ENCODE measurements at regions not wholly inside any gene's neighbourhood (a gene's known extent, or its start where the extent isn't known, plus 50 kb on each side); places are given as distances from the start of the nearest gene placed in this dataset.

DNA sequence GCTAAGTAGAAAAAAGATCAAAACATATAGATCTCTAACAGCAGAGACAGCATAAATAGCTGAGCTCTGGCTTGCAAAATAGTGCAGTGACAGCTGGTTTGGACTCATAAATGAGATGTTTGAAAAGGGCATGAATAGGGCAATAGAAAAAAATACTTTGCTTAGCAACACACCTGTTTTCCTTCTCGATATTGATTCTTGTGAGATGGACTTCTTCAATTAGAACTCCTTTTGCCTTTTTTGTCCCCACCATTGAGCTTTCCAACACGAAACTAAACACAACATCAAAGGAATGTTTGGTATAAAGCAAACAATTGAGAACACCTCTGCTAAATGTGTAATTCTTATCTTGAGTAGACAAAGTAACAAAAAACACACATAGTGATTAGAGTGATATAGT lies 726.3 kb downstream of the RAPGEF2 start:
- in situ Hi-C loops (cut with HindIII; ENCODE audit: extremely low pct_ligation_motif_present, low pct_unique_long_range_greater_than_20kb) = no loop called here
- no peak overlapping the region for H3K27ac ChIP-seq (ENCODE audit: extremely low read length, insufficient read depth, low read length)
- BruUV-seq (replicated peaks) = no TSS peak
- DNase-seq (ENCODE audit: low spot score) (no peak), ATAC-seq (no peak), FAIRE-seq (no peak)
- H3K9me3 ChIP-seq (ENCODE audit: low read length) = no peaks in the 10 kb centered on the region
- POLR2A ChIA-PET = no interaction called here
- H3K4me3 ChIP-seq (replicated peaks in 1 of 3; ENCODE audit: insufficient read depth in 1 of 3, low read depth in 2 of 3, low read length in 3 of 3) = no peak overlapping the region
- H3K36me3 ChIP-seq (replicated peaks in 1 of 2; ENCODE audit: control insufficient read depth in 1 of 2, insufficient read depth in 2 of 2, low read length in 2 of 2) = no peaks in the 10 kb centered on the region
- no peaks in the 10 kb centered on the region for H4K20me1 ChIP-seq (ENCODE audit: insufficient read depth, low read length)
- TF ChIP-seq ZNF367 (CRISPR knock-in tag; IDR thresholded peaks at IDR 0.05; ENCODE audit: borderline replicate concordance) (no peak), SATB2 (CRISPR knock-in tag; IDR thresholded peaks at IDR 0.05) (no peak), ZNF10 (CRISPR knock-in tag; IDR thresholded peaks at IDR 0.05; ENCODE audit: borderline replicate concordance, low read depth) (no peak), FOXP1 (IDR thresholded peaks at IDR 0.05) (no peak), FOXP1 (CRISPR knock-in tag; IDR thresholded peaks at IDR 0.05) (no peak), ZNF644 (CRISPR knock-in tag; IDR thresholded peaks at IDR 0.05; ENCODE audit: low read depth) (no peak), ZNF232 (CRISPR knock-in tag; IDR thresholded peaks at IDR 0.05; ENCODE audit: borderline replicate concordance) (no peak), WIZ (CRISPR knock-in tag; IDR thresholded peaks at IDR 0.05) (no peak), ZNF816 (CRISPR knock-in tag; IDR thresholded peaks at IDR 0.05; ENCODE audit: borderline replicate concordance) (no peak), NCOA2 (CRISPR knock-in tag; IDR thresholded peaks at IDR 0.05) (no peak), MAF1 (CRISPR knock-in tag; IDR thresholded peaks at IDR 0.05; ENCODE audit: borderline replicate concordance) (no peak)
- TF ChIP-seq, protein P1, sequence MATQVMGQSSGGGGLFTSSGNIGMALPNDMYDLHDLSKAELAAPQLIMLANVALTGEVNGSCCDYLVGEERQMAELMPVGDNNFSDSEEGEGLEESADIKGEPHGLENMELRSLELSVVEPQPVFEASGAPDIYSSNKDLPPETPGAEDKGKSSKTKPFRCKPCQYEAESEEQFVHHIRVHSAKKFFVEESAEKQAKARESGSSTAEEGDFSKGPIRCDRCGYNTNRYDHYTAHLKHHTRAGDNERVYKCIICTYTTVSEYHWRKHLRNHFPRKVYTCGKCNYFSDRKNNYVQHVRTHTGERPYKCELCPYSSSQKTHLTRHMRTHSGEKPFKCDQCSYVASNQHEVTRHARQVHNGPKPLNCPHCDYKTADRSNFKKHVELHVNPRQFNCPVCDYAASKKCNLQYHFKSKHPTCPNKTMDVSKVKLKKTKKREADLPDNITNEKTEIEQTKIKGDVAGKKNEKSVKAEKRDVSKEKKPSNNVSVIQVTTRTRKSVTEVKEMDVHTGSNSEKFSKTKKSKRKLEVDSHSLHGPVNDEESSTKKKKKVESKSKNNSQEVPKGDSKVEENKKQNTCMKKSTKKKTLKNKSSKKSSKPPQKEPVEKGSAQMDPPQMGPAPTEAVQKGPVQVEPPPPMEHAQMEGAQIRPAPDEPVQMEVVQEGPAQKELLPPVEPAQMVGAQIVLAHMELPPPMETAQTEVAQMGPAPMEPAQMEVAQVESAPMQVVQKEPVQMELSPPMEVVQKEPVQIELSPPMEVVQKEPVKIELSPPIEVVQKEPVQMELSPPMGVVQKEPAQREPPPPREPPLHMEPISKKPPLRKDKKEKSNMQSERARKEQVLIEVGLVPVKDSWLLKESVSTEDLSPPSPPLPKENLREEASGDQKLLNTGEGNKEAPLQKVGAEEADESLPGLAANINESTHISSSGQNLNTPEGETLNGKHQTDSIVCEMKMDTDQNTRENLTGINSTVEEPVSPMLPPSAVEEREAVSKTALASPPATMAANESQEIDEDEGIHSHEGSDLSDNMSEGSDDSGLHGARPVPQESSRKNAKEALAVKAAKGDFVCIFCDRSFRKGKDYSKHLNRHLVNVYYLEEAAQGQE (IDR thresholded peaks at IDR 0.05; ENCODE audit: borderline replicate concordance in 1 of 2, low read depth in 1 of 2, low read length in 2 of 2) = no peak
- TF ChIP-seq, protein P2, sequence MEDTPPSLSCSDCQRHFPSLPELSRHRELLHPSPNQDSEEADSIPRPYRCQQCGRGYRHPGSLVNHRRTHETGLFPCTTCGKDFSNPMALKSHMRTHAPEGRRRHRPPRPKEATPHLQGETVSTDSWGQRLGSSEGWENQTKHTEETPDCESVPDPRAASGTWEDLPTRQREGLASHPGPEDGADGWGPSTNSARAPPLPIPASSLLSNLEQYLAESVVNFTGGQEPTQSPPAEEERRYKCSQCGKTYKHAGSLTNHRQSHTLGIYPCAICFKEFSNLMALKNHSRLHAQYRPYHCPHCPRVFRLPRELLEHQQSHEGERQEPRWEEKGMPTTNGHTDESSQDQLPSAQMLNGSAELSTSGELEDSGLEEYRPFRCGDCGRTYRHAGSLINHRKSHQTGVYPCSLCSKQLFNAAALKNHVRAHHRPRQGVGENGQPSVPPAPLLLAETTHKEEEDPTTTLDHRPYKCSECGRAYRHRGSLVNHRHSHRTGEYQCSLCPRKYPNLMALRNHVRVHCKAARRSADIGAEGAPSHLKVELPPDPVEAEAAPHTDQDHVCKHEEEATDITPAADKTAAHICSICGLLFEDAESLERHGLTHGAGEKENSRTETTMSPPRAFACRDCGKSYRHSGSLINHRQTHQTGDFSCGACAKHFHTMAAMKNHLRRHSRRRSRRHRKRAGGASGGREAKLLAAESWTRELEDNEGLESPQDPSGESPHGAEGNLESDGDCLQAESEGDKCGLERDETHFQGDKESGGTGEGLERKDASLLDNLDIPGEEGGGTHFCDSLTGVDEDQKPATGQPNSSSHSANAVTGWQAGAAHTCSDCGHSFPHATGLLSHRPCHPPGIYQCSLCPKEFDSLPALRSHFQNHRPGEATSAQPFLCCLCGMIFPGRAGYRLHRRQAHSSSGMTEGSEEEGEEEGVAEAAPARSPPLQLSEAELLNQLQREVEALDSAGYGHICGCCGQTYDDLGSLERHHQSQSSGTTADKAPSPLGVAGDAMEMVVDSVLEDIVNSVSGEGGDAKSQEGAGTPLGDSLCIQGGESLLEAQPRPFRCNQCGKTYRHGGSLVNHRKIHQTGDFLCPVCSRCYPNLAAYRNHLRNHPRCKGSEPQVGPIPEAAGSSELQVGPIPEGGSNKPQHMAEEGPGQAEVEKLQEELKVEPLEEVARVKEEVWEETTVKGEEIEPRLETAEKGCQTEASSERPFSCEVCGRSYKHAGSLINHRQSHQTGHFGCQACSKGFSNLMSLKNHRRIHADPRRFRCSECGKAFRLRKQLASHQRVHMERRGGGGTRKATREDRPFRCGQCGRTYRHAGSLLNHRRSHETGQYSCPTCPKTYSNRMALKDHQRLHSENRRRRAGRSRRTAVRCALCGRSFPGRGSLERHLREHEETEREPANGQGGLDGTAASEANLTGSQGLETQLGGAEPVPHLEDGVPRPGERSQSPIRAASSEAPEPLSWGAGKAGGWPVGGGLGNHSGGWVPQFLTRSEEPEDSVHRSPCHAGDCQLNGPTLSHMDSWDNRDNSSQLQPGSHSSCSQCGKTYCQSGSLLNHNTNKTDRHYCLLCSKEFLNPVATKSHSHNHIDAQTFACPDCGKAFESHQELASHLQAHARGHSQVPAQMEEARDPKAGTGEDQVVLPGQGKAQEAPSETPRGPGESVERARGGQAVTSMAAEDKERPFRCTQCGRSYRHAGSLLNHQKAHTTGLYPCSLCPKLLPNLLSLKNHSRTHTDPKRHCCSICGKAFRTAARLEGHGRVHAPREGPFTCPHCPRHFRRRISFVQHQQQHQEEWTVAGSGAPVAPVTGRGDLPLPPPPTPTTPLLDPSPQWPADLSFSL (CRISPR knock-in tag; IDR thresholded peaks at IDR 0.05) = no peak
- no peaks in the 10 kb centered on the region for H3K4me1 ChIP-seq (ENCODE audit: insufficient read depth, low read length)
- no peak overlapping the region for H3K9ac ChIP-seq (ENCODE audit: insufficient read depth, low read depth, low read length)
- 2% methylated on average over 2 of the region's 2 CpGs for WGBS (ENCODE audit: low lambda C conversion rate)
- no peak overlapping the region for H2AFZ ChIP-seq (ENCODE audit: low read length)
- intact Hi-C loops (cut with micrococcal nuclease; ENCODE audit: unreplicated experiment) = no loop called here
- H3K79me2 ChIP-seq (ENCODE audit: insufficient read depth, low read length) = no peaks in the 10 kb centered on the region
- no peak overlapping the region for H3K4me2 ChIP-seq (ENCODE audit: low read depth, low read length)
- no peaks in the 10 kb centered on the region; a peak in 1 of 5 replicates for H3K27me3 ChIP-seq (ENCODE audit: control insufficient read depth in 1 of 2, insufficient read depth in 2 of 2, low read length in 2 of 2)
- CTCF ChIA-PET (ENCODE audit: low intra/inter-chr PET ratio, low total read pairs) = no interaction called here
